HCT116 (cell line): ENCODE measurements at regions not wholly inside any gene's neighbourhood (a gene's known extent, or its start where the extent isn't known, plus 50 kb on each side); places are given as distances from the start of the nearest gene placed in this dataset.

Experiments used
- EZH2 ChIP-seq: fragments of 200-600 bp; sonication (generic); IDR thresholded peaks from 2 replicates; pipeline ENCODE4 v1.6.1; 2017; ENCODE audit warnings: antibody characterized with exemption, mixed run types
- RAD21 ChIP-seq: IDR thresholded peaks from 2 replicates; pipeline ENCODE4 v1.6.1; 2012; ENCODE audit warnings: low read depth, mild to moderate bottlenecking
- YY1 ChIP-seq: IDR thresholded peaks from 2 replicates; pipeline ENCODE4 v1.6.1; 2011; ENCODE audit warnings: low read length, low read depth, moderate library complexity, mild to moderate bottlenecking; ENCODE audit not compliant: insufficient replicate concordance; ENCODE audit errors: extremely low read depth
- TF ChIP-seq, protein P1 (sequence below), 3 experiments: fragments of 200-600 bp in 1 of 3; sonication (generic) in 1 of 3; IDR thresholded peaks in 2 of 3; conservative IDR thresholded peaks in 1 of 3; 2 replicates each; pipeline ENCODE4 v1.5.1; 2012 to 2017; ENCODE audit warnings: low read depth in 2 of 3, low read length in 2 of 3, antibody characterized with exemption in 1 of 3, borderline replicate concordance in 1 of 3, control low read depth in 1 of 3, mild to moderate bottlenecking in 1 of 3, mixed read lengths in 1 of 3, mixed run types in 1 of 3, moderate library complexity in 1 of 3; ENCODE audit not compliant: insufficient read depth in 1 of 3

DNA sequence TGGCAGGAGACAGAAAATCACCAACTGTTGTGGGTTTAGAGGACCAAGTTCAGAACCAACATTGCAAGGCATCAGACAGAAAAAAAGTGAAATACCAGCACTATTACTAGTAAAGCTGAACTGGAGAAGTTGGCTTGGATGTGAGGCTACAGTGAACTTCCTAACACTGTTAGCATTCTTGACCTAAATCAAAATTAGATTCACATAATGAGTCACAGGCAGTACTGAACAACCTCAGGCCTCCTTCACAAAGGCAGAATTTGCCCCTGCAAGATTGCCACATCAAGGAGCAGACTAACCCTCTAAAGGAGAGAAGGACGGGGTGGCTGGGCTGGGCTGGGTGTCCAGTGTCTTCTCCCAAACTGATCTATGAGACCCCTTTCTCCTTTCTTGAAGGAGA, 539.7 kb downstream of the SNAPC1 start:
- TF ChIP-seq, protein P1, sequence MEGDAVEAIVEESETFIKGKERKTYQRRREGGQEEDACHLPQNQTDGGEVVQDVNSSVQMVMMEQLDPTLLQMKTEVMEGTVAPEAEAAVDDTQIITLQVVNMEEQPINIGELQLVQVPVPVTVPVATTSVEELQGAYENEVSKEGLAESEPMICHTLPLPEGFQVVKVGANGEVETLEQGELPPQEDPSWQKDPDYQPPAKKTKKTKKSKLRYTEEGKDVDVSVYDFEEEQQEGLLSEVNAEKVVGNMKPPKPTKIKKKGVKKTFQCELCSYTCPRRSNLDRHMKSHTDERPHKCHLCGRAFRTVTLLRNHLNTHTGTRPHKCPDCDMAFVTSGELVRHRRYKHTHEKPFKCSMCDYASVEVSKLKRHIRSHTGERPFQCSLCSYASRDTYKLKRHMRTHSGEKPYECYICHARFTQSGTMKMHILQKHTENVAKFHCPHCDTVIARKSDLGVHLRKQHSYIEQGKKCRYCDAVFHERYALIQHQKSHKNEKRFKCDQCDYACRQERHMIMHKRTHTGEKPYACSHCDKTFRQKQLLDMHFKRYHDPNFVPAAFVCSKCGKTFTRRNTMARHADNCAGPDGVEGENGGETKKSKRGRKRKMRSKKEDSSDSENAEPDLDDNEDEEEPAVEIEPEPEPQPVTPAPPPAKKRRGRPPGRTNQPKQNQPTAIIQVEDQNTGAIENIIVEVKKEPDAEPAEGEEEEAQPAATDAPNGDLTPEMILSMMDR (IDR thresholded peaks at IDR 0.05 in 2 of 3, conservative IDR thresholded peaks at IDR 0.05 in 1 of 3; ENCODE audit: borderline replicate concordance in 1 of 3, insufficient read depth in 1 of 3, low read depth in 2 of 3, low read length in 2 of 3) = no peak
- TF ChIP-seq YY1 (no peak), EZH2 (no peak), RAD21 (no peak)
